ENCODE measurements at regions not wholly inside any gene's neighbourhood (a gene's known extent, or its start where the extent isn't known, plus 50 kb on each side); places are given as distances from the start of the nearest gene placed in this dataset.
A peak's percentile ranks its signal among the peaks of the same experiment; 100 is the strongest.

DNA sequence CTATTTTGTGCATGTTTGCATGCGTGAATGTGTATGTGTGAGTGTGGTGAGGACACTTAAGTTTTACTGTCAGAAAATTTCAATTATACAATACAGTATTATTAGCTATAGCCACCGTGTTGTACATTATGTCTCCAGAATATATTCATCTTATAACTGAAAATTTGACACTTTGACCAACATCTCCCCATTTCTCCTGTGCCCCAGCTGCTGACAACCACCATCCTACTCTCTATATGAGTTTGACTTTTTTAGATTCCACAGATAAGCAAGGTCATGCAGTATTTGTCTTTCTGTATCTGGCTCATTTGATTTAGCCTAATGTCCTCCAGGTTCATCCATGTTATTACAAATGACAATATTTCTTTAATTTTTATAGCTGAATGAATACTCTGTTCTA is 195.0 kb downstream of the GPR37 start:
- Histone ChIP-seq H3K4me1 (0 out of 3 replicates have a peak, but pooled peaks cover 3% of the 10 kb centered on the region), H3K9me3 (no peaks in the 10 kb centered on the region), H3K4me3 (no peak overlapping the region), H3K4me2 (no peak overlapping the region), H3K27ac (no peak overlapping the region)
- CTCF ChIA-PET, result no interaction called here
- ATAC-seq (no peak), DNase-seq (ENCODE audit: low read depth in 1 of 2, low spot score in 1 of 2) (no peak), FAIRE-seq (no peak)
- WGBS (ENCODE audit: missing lambda C conversion rate), result 46% methylated on average over 2 of the region's 2 CpGs
- TF ChIP-seq CBX2 (IDR thresholded peaks at IDR 0.05; ENCODE audit: borderline replicate concordance, low read depth), result no peak
- no peak for TF ChIP-seq CBX8 (IDR thresholded peaks at IDR 0.05)
- TF ChIP-seq NFE2L2 (conservative IDR thresholded peaks at IDR 0.05; ENCODE audit: low read length), result no peak
- TF ChIP-seq ZNF302 (CRISPR knock-in tag; IDR thresholded peaks at IDR 0.05), result no peak
- TF ChIP-seq, protein P1, sequence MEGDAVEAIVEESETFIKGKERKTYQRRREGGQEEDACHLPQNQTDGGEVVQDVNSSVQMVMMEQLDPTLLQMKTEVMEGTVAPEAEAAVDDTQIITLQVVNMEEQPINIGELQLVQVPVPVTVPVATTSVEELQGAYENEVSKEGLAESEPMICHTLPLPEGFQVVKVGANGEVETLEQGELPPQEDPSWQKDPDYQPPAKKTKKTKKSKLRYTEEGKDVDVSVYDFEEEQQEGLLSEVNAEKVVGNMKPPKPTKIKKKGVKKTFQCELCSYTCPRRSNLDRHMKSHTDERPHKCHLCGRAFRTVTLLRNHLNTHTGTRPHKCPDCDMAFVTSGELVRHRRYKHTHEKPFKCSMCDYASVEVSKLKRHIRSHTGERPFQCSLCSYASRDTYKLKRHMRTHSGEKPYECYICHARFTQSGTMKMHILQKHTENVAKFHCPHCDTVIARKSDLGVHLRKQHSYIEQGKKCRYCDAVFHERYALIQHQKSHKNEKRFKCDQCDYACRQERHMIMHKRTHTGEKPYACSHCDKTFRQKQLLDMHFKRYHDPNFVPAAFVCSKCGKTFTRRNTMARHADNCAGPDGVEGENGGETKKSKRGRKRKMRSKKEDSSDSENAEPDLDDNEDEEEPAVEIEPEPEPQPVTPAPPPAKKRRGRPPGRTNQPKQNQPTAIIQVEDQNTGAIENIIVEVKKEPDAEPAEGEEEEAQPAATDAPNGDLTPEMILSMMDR (IDR thresholded peaks at IDR 0.05), result no peak
- TF ChIP-seq TP53 (CRISPR knock-in tag; IDR thresholded peaks at IDR 0.05), result no peak
- no peak for TF ChIP-seq SMC3 (IDR thresholded peaks at IDR 0.05)
- TF ChIP-seq, protein P2, sequence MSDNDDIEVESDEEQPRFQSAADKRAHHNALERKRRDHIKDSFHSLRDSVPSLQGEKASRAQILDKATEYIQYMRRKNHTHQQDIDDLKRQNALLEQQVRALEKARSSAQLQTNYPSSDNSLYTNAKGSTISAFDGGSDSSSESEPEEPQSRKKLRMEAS (IDR thresholded peaks at IDR 0.05), result no peak
- TF ChIP-seq KDM1A (IDR thresholded peaks at IDR 0.05; ENCODE audit: low read depth), result no peak
- no peak for TF ChIP-seq HOXB5 (CRISPR knock-in tag; IDR thresholded peaks at IDR 0.05)
- TF ChIP-seq ZC3H11A (IDR thresholded peaks at IDR 0.05), result no peak
- TF ChIP-seq, protein P3, sequence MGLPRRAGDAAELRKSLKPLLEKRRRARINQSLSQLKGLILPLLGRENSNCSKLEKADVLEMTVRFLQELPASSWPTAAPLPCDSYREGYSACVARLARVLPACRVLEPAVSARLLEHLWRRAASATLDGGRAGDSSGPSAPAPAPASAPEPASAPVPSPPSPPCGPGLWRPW (IDR thresholded peaks at IDR 0.05), result no peak
- POLR2A ChIA-PET, result no interaction called here

DNA sequence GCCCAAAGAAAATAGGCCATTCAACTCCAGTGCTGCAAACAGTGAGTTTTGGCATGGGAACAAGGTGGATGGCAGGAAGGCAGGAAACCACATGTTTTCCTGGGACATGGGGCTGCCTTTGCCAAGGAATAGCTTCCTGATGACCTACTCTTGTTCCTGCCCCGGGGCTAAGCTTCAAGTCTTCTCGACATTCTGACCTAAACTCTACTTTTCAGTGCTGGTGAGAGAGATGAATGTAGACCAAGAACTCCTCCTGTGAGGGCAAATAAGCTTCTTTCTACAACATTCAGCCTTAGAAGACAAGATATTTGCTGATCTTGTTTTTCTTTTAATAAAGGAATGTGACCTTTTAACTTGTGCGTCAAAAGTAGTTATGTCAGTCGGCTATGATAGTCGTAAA is 199.0 kb downstream of the GPR37 start:
- Histone ChIP-seq H3K4me1 (0 out of 3 replicates have a peak, but pooled peaks cover 3% of the 10 kb centered on the region), H3K4me3 (no peak overlapping the region), H3K27ac (no peak overlapping the region), H3K9me3 (no peaks in the 10 kb centered on the region), H3K4me2 (peak overlapping the region; percentile 26; the same call in 2 of the 3 replicates)
- DNase-seq (ENCODE audit: low read depth in 1 of 2, low spot score in 1 of 2), result peak; percentile 1 to 88
- WGBS (ENCODE audit: missing lambda C conversion rate), result 8% methylated on average over 5 of the region's 5 CpGs
- no peak for FAIRE-seq
- CTCF ChIA-PET, result interaction anchor here (1.2 kb wide), 1 partner anchor 10 kb away, joined by 3 read pairs; no protein-coding TSS in a partner anchor
- no peak for TF ChIP-seq NR3C1 (IDR thresholded peaks at IDR 0.05)
- peak; percentile 71 for TF ChIP-seq MAFK (IDR thresholded peaks at IDR 0.05; ENCODE audit: partially characterized antibody)
- TF ChIP-seq, protein P2 (IDR thresholded peaks at IDR 0.05), result peak; percentile 39; the same call in 1 of the 2 replicates
- TF ChIP-seq HEYL (CRISPR knock-in tag; IDR thresholded peaks at IDR 0.05), result no peak
- TF ChIP-seq ZNF302 (CRISPR knock-in tag; IDR thresholded peaks at IDR 0.05), result no peak
- TF ChIP-seq, protein P4, sequence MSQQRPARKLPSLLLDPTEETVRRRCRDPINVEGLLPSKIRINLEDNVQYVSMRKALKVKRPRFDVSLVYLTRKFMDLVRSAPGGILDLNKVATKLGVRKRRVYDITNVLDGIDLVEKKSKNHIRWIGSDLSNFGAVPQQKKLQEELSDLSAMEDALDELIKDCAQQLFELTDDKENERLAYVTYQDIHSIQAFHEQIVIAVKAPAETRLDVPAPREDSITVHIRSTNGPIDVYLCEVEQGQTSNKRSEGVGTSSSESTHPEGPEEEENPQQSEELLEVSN (IDR thresholded peaks at IDR 0.05; ENCODE audit: borderline replicate concordance, low read depth), result no peak
- TF ChIP-seq RFX5 (IDR thresholded peaks at IDR 0.05), result no peak
- no peak for TF ChIP-seq TFCP2L1 (CRISPR knock-in tag; IDR thresholded peaks at IDR 0.05)
- no peak for TF ChIP-seq ZC3H11A (IDR thresholded peaks at IDR 0.05)
- TF ChIP-seq HOXA7 (CRISPR knock-in tag; IDR thresholded peaks at IDR 0.05), result no peak
- TF ChIP-seq RNF2 (IDR thresholded peaks at IDR 0.05; ENCODE audit: borderline replicate concordance, low read depth), result no peak
- TF ChIP-seq, protein P5, sequence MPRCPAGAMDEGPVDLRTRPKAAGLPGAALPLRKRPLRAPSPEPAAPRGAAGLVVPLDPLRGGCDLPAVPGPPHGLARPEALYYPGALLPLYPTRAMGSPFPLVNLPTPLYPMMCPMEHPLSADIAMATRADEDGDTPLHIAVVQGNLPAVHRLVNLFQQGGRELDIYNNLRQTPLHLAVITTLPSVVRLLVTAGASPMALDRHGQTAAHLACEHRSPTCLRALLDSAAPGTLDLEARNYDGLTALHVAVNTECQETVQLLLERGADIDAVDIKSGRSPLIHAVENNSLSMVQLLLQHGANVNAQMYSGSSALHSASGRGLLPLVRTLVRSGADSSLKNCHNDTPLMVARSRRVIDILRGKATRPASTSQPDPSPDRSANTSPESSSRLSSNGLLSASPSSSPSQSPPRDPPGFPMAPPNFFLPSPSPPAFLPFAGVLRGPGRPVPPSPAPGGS (IDR thresholded peaks at IDR 0.05), result no peak
- peak; percentile 59 for TF ChIP-seq GATA3 (IDR thresholded peaks at IDR 0.05; ENCODE audit: borderline replicate concordance)
- peak; percentile 18 to 55; a peak in 2 of 5 replicates for TF ChIP-seq EP300 (IDR thresholded peaks at IDR 0.05)
- no peak for TF ChIP-seq TP53 (CRISPR knock-in tag; IDR thresholded peaks at IDR 0.05)
- no peak for TF ChIP-seq POLR2A (IDR thresholded peaks at IDR 0.05; ENCODE audit: low read length)
- TF ChIP-seq, protein P6, sequence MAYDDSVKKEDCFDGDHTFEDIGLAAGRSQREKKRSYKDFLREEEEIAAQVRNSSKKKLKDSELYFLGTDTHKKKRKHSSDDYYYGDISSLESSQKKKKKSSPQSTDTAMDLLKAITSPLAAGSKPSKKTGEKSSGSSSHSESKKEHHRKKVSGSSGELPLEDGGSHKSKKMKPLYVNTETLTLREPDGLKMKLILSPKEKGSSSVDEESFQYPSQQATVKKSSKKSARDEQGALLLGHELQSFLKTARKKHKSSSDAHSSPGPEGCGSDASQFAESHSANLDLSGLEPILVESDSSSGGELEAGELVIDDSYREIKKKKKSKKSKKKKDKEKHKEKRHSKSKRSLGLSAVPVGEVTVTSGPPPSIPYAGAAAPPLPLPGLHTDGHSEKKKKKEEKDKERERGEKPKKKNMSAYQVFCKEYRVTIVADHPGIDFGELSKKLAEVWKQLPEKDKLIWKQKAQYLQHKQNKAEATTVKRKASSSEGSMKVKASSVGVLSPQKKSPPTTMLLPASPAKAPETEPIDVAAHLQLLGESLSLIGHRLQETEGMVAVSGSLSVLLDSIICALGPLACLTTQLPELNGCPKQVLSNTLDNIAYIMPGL (CRISPR knock-in tag; IDR thresholded peaks at IDR 0.05; ENCODE audit: borderline replicate concordance), result no peak
- TF ChIP-seq RCOR1 (IDR thresholded peaks at IDR 0.05; ENCODE audit: low read depth, low read length), result no peak
- no peak for TF ChIP-seq ESRRA (IDR thresholded peaks at IDR 0.05; ENCODE audit: borderline replicate concordance, low read length)
- ATAC-seq, result peak; percentile 54 to 90; a peak in 4 of 6 replicates
- POLR2A ChIA-PET, result no interaction called here

Data from A549 (cell line).